Upper lobe of left lung (tissue), 6 donors: ENCODE measurements at regions not wholly inside any gene's neighbourhood (a gene's known extent, or its start where the extent isn't known, plus 50 kb on each side); places are given as distances from the start of the nearest gene placed in this dataset.

Experiments
- ATAC-seq, 2 donors: fragments of 200-7000 bp; cut with Tn5 transposase; one replicate each; pipeline ENCODE4 v1.9.1; 2022; ENCODE audit warnings: mild to moderate bottlenecking in 2 of 2, moderate library complexity in 2 of 2; ENCODE audit not compliant: low FRiP score in 2 of 2
- DNase-seq, 2 donors: peaks; one replicate each; pipeline ENCODE4 v3.0.0-alpha.2; 2019 to 2020
- H3K27ac ChIP-seq, 4 donors: fragments of 200-600 bp; sonication (generic); one replicate each; pipeline ENCODE4 v1.5.1; 2016 to 2019
- H3K27me3 ChIP-seq, 4 donors: fragments of 200-600 bp; sonication (generic); one replicate each; pipeline ENCODE4 v1.5.1; 2017 to 2019
- H3K36me3 ChIP-seq, 4 donors: fragments of 200-600 bp; sonication (generic); one replicate each; pipeline ENCODE4 v1.5.1; 2016 to 2019
- H3K4me1 ChIP-seq, 4 donors: fragments of 200-600 bp; sonication (generic); one replicate each; pipeline ENCODE4 v1.5.1; 2018 to 2019
- H3K4me3 ChIP-seq, 4 donors: fragments of 200-600 bp; sonication (generic); one replicate each; pipeline ENCODE4 v1.5.1; 2017 to 2019; ENCODE audit warnings: mild to moderate bottlenecking in 2 of 4, moderate library complexity in 1 of 4
- H3K9me3 ChIP-seq, 4 donors: fragments of 200-600 bp; sonication (generic); one replicate each; pipeline ENCODE4 v1.5.1; 2018 to 2019
- CTCF ChIP-seq, 6 experiments: fragments of 450-650 bp in 4 of 6; fragments of 200-600 bp in 2 of 6; sonication (generic) in 2 of 6; IDR thresholded peaks; one replicate each; pipeline ENCODE4 v1.5.1; 2016 to 2019; ENCODE audit warnings: antibody characterized with exemption in 6 of 6
- EP300 ChIP-seq, 4 donors: sonication (generic); formaldehyde crosslinking; IDR thresholded peaks; one replicate each; pipeline ENCODE4 v1.5.1; 2017; ENCODE audit warnings: antibody characterized with exemption in 4 of 4, control low read depth in 2 of 4
- POLR2A ChIP-seq, 4 donors: fragments of 450-650 bp; IDR thresholded peaks; one replicate each; pipeline ENCODE4 v1.5.1; 2016 to 2017; ENCODE audit warnings: antibody characterized with exemption in 4 of 4, mild to moderate bottlenecking in 2 of 4
- POLR2AphosphoS5 ChIP-seq, 2 donors: sonication (generic); formaldehyde crosslinking; IDR thresholded peaks; one replicate each; pipeline ENCODE4 v1.5.1; 2017; ENCODE audit warnings: antibody characterized with exemption in 2 of 2
- WGBS, 2 donors: methylation state at CpG; one replicate each; pipeline ENCODE4 v1.1.5; 2017 to 2018; 5-methylcytosine and 5-hydroxymethylcytosine counted together
- donor health status: DM: no; HTN: no; CAD: no; lungs with moderate emphysema.
- donor health status: DM: no; HTN: yes; CAD: no; lungs with severe emphysema.

GRCh38 chr11:112421879-112422278 is 161.2 kb upstream of the PLET1 start:
- ATAC-seq (no peak), DNase-seq (no peak)
- Histone ChIP-seq H3K4me1 (no peaks in the 10 kb centered on the region), H3K4me3 (no peak overlapping the region), H3K9me3 (no peaks in the 10 kb centered on the region), H3K36me3 (no peaks in the 10 kb centered on the region), H3K27me3 (no peaks in the 10 kb centered on the region), H3K27ac (no peak overlapping the region)
- 61 to 76% methylated on average over 2 to 4 of the region's 4 CpGs for WGBS, 2 donors
- TF ChIP-seq POLR2AphosphoS5 (IDR thresholded peaks at IDR 0.05) (no peak), EP300 (IDR thresholded peaks at IDR 0.05) (no peak), CTCF (IDR thresholded peaks at IDR 0.05) (no peak), POLR2A (IDR thresholded peaks at IDR 0.05) (no peak)

- Histone ChIP-seq H3K36me3 (no peaks in the 10 kb centered on the region), H3K27me3 (no peaks in the 10 kb centered on the region), H3K4me1 (no peaks in the 10 kb centered on the region), H3K27ac (no peak overlapping the region), H3K9me3 (no peaks in the 10 kb centered on the region), H3K4me3 (no peak overlapping the region)
- TF ChIP-seq CTCF (IDR thresholded peaks at IDR 0.05), result no peak
- no peak for TF ChIP-seq POLR2AphosphoS5 (IDR thresholded peaks at IDR 0.05)
- no peak for TF ChIP-seq EP300 (IDR thresholded peaks at IDR 0.05)
- TF ChIP-seq POLR2A (IDR thresholded peaks at IDR 0.05), result no peak
- no peak for DNase-seq
- ATAC-seq, result no peak
- 82 to 89% methylated on average over 5 of the region's 5 CpGs for WGBS, 2 donors
Measured at GRCh38 chr11:112425121-112425520, 164.5 kb upstream of the PLET1 start.

GRCh38 chr11:112437096-112437495 is 176.4 kb upstream of the PLET1 start:
- DNase-seq, result no peak
- no peak overlapping the region for H3K4me3 ChIP-seq
- 51 to 70% methylated on average over 2 of the region's 2 CpGs for WGBS, 2 donors

GRCh38 chr11:112439614-112440013 is 179.0 kb upstream of the PLET1 start:
- ATAC-seq (no peak), DNase-seq (no peak)
- Histone ChIP-seq H3K4me1 (no peaks in the 10 kb centered on the region), H3K27me3 (no peaks in the 10 kb centered on the region), H3K4me3 (no peak overlapping the region), H3K36me3 (no peaks in the 10 kb centered on the region), H3K9me3 (peaks cover 0 to 23% (median 12%) of the 10 kb centered on the region in 4 donors), H3K27ac (no peak overlapping the region)
- WGBS, 2 donors, result 85 to 90% methylated on average over 2 of the region's 2 CpGs
- TF ChIP-seq CTCF (IDR thresholded peaks at IDR 0.05) (no peak), POLR2A (IDR thresholded peaks at IDR 0.05) (no peak), POLR2AphosphoS5 (IDR thresholded peaks at IDR 0.05) (no peak)

More at GRCh38 chr11:112437096-112437495, 176.4 kb upstream of the PLET1 start:
- TF ChIP-seq CTCF (IDR thresholded peaks at IDR 0.05) (no peak), EP300 (IDR thresholded peaks at IDR 0.05) (no peak), POLR2A (IDR thresholded peaks at IDR 0.05) (no peak), POLR2AphosphoS5 (IDR thresholded peaks at IDR 0.05) (no peak)
- Histone ChIP-seq H3K36me3 (no peaks in the 10 kb centered on the region), H3K27me3 (no peaks in the 10 kb centered on the region), H3K27ac (no peak overlapping the region), H3K4me1 (no peaks in the 10 kb centered on the region), H3K9me3 (peaks cover 0 to 19% (median 12%) of the 10 kb centered on the region in 4 donors)
- ATAC-seq, result no peak

- DNase-seq, result no peak
- no peak overlapping the region for H3K27ac ChIP-seq
- H3K27me3 ChIP-seq, result no peaks in the 10 kb centered on the region
- no peak overlapping the region for H3K4me3 ChIP-seq
- H3K36me3 ChIP-seq, result no peaks in the 10 kb centered on the region
- H3K9me3 ChIP-seq, result peaks cover 0 to 28% (median 12%) of the 10 kb centered on the region in 4 donors
- WGBS, 2 donors, result 90% methylated on average over 1 of the region's 1 CpG; no CpG with 5 or more reads in 1 of the 2 donors
- no peaks in the 10 kb centered on the region for H3K4me1 ChIP-seq
- TF ChIP-seq POLR2AphosphoS5 (IDR thresholded peaks at IDR 0.05) (no peak), POLR2A (IDR thresholded peaks at IDR 0.05) (no peak), CTCF (IDR thresholded peaks at IDR 0.05) (no peak)
- ATAC-seq, result no peak
Measured at GRCh38 chr11:112440518-112440917, 179.9 kb upstream of the PLET1 start.
